Hypothalamus (tissue), 51 donors: ENCODE measurements at regions not wholly inside any gene's neighbourhood (a gene's known extent, or its start where the extent isn't known, plus 50 kb on each side); places are given as distances from the start of the nearest gene placed in this dataset.
"Not testable (repeated sequence)": the region's sequence is repeated elsewhere in the genome, so short reads cannot be mapped to it uniquely, and the experiment has no call there.

Source experiments
- DNase-seq, 51 donors: peaks; one replicate each; lab custom pipeline; 2025; lab: John Stamatoyannopoulos, UW

- peak in 2 of 51 donors; percentile 2 to 6 for DNase-seq
These were observed 346.4 kb downstream of the CDC5L start for GRCh38 chr6:44733868-44734267.

GRCh38 chr6:44734886-44735629 lies 347.6 kb downstream of the CDC5L start:
- DNase-seq, result no peak

- no peak for DNase-seq
These were observed 348.1 kb downstream of the CDC5L start for GRCh38 chr6:44735630-44735963.

GRCh38 chr6:44737341-44737740 lies 349.8 kb downstream of the CDC5L start:
- DNase-seq, result no peak

GRCh38 chr6:44737829-44738528 lies 350.5 kb downstream of the CDC5L start:
- DNase-seq, result no peak

- DNase-seq, result no peak
These were observed 351.2 kb downstream of the CDC5L start for GRCh38 chr6:44738601-44739146.

- no peak for DNase-seq
These were observed 351.7 kb downstream of the CDC5L start for GRCh38 chr6:44739181-44739580.

- no peak for DNase-seq
These were observed 353.1 kb downstream of the CDC5L start for GRCh38 chr6:44740566-44741120.

- no peak for DNase-seq
These were observed 354.7 kb downstream of the CDC5L start for GRCh38 chr6:44742201-44742600.

GRCh38 chr6:44742828-44743372 lies 355.4 kb downstream of the CDC5L start:
- no peak for DNase-seq

- DNase-seq, result not testable (repeated sequence)
These were observed 372.6 kb downstream of the CDC5L start for GRCh38 chr6:44760116-44760515.

- no peak for DNase-seq
These were observed 373.5 kb downstream of the CDC5L start for GRCh38 chr6:44761046-44761445.

GRCh38 chr6:44762496-44762895 lies 375.0 kb downstream of the CDC5L start:
- no peak for DNase-seq

- peak in 3 of 51 donors; percentile 5 to 10 (median 10) for DNase-seq
These were observed 384.3 kb downstream of the CDC5L start for GRCh38 chr6:44771647-44772415.

GRCh38 chr6:44772838-44773237 lies 385.3 kb downstream of the CDC5L start:
- no peak for DNase-seq

GRCh38 chr6:44775121-44775520 lies 387.6 kb downstream of the CDC5L start:
- no peak for DNase-seq

GRCh38 chr6:44776344-44776743 lies 388.8 kb downstream of the CDC5L start:
- no peak for DNase-seq

- DNase-seq, result no peak
These were observed 391.0 kb downstream of the CDC5L start for GRCh38 chr6:44778513-44778912.
